ENCODE measurements at regions not wholly inside any gene's neighbourhood (a gene's known extent, or its start where the extent isn't known, plus 50 kb on each side); places are given as distances from the start of the nearest gene placed in this dataset.
"Not testable (repeated sequence)": the region's sequence is repeated elsewhere in the genome, so short reads cannot be mapped to it uniquely, and the experiment has no call there.

GRCh38 chrX:92105693-92106092 is 326.5 kb downstream of the PCDH11X start:
- H3K4me1 ChIP-seq (ENCODE audit: control insufficient read depth, insufficient read depth, low read length); CTCF ChIA-PET; H3K4me2 ChIP-seq (ENCODE audit: low read depth, low read length); ATAC-seq (ENCODE audit: low read depth); H3K27ac ChIP-seq (ENCODE audit: insufficient read depth, low read length); H2AK5ac ChIP-seq (ENCODE audit: low read depth, low read length); H2AK9ac ChIP-seq (replicated peaks; ENCODE audit: low read depth, low read length, poor library complexity); H3K27me3 ChIP-seq (ENCODE audit: control insufficient read depth, insufficient read depth, low read length); H2BK120ac ChIP-seq (ENCODE audit: low read depth, low read length); H3K23ac ChIP-seq (ENCODE audit: low read depth, low read length); H4K8ac ChIP-seq (ENCODE audit: low read depth in 2 of 2, low read length in 2 of 2); DNase-seq; H2BK5ac ChIP-seq (ENCODE audit: low read depth, low read length, poor library complexity, severe bottlenecking); H4K5ac ChIP-seq (ENCODE audit: low read depth, low read length); dilution Hi-C loops (cut with HindIII; ENCODE audit: low sequenced_read_pairs, unreplicated experiment); in situ Hi-C loops (cut with MboI; ENCODE audit: low sequenced_read_pairs); H4K20me1 ChIP-seq (ENCODE audit: insufficient read depth, low read length); H3K9me3 ChIP-seq (ENCODE audit: control insufficient read depth, insufficient read depth, low read length); H3K9me1 ChIP-seq (ENCODE audit: insufficient read depth, low read length); H3K18ac ChIP-seq (ENCODE audit: low read depth, low read length); BruUV-seq (replicated peaks); H3K56ac ChIP-seq (ENCODE audit: extremely low read depth, insufficient read depth, low read length); H3K79me1 ChIP-seq (ENCODE audit: low read depth in 1 of 2, low read length in 2 of 2); H3K4me3 ChIP-seq (ENCODE audit: insufficient read depth, low read depth, low read length); POLR2A ChIA-PET (ENCODE audit: unreplicated experiment); H4K91ac ChIP-seq (ENCODE audit: insufficient read depth, low read depth, low read length); H2BK20ac ChIP-seq (ENCODE audit: low read depth, low read length); H3K4ac ChIP-seq (ENCODE audit: low read depth, low read length); intact Hi-C loops (cut with micrococcal nuclease); H3K9ac ChIP-seq (ENCODE audit: low read depth, low read length); H3K36me3 ChIP-seq (ENCODE audit: control insufficient read depth, insufficient read depth, low read length); H3K14ac ChIP-seq (replicated peaks; ENCODE audit: low read depth, low read length); H2BK15ac ChIP-seq (ENCODE audit: low read depth, low read length); H2AFZ ChIP-seq (replicated peaks; ENCODE audit: low read length, poor library complexity): not testable (repeated sequence)
- no CpG with 5 or more reads among the region's 3 CpGs for WGBS, 2 experiments (ENCODE audit: extremely low coverage in 2 of 2, insufficient read length in 1 of 2)

DNA sequence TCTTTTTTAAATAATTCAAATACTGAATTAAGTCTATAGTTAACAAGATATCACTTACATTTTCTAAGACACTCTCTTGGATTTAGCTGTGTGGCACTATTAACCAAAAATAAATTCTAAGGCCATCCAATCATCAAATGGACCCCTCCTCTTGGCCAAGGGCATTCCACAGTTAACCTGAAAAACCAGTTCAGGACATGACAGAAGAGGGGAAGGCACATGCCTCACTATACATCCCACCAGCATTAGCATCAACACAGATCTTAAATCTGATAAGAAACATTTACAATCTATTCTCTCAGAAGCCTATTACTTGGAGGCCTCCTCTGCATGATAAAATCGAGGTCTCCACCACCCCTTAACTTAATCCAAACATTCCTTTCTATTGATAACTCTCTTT is 327.5 kb downstream of the PCDH11X start:
- H3K4ac ChIP-seq (ENCODE audit: low read depth, low read length); H2BK20ac ChIP-seq (ENCODE audit: low read depth, low read length); H4K5ac ChIP-seq (ENCODE audit: low read depth, low read length); H3K56ac ChIP-seq (ENCODE audit: extremely low read depth, insufficient read depth, low read length); H2AFZ ChIP-seq (replicated peaks; ENCODE audit: low read length, poor library complexity); dilution Hi-C loops (cut with HindIII; ENCODE audit: low sequenced_read_pairs, unreplicated experiment); DNase-seq; H4K20me1 ChIP-seq (ENCODE audit: insufficient read depth, low read length); H3K4me3 ChIP-seq (ENCODE audit: insufficient read depth, low read depth, low read length); H2AK5ac ChIP-seq (ENCODE audit: low read depth, low read length); H3K9me1 ChIP-seq (ENCODE audit: insufficient read depth, low read length); H2AK9ac ChIP-seq (replicated peaks; ENCODE audit: low read depth, low read length, poor library complexity); ATAC-seq (ENCODE audit: low read depth); BruUV-seq (replicated peaks); H3K27ac ChIP-seq (ENCODE audit: insufficient read depth, low read length); H3K23ac ChIP-seq (ENCODE audit: low read depth, low read length); CTCF ChIA-PET; H3K4me2 ChIP-seq (ENCODE audit: low read depth, low read length); H2BK15ac ChIP-seq (ENCODE audit: low read depth, low read length); H2BK5ac ChIP-seq (ENCODE audit: low read depth, low read length, poor library complexity, severe bottlenecking); H3K27me3 ChIP-seq (ENCODE audit: control insufficient read depth, insufficient read depth, low read length); H3K36me3 ChIP-seq (ENCODE audit: control insufficient read depth, insufficient read depth, low read length); in situ Hi-C loops (cut with MboI; ENCODE audit: low sequenced_read_pairs); POLR2A ChIA-PET (ENCODE audit: unreplicated experiment); H3K18ac ChIP-seq (ENCODE audit: low read depth, low read length); H3K9me3 ChIP-seq (ENCODE audit: control insufficient read depth, insufficient read depth, low read length); H3K79me1 ChIP-seq (ENCODE audit: low read depth in 1 of 2, low read length in 2 of 2); H3K4me1 ChIP-seq (ENCODE audit: control insufficient read depth, insufficient read depth, low read length); H3K9ac ChIP-seq (ENCODE audit: low read depth, low read length); H4K91ac ChIP-seq (ENCODE audit: insufficient read depth, low read depth, low read length); H3K14ac ChIP-seq (replicated peaks; ENCODE audit: low read depth, low read length); H2BK120ac ChIP-seq (ENCODE audit: low read depth, low read length); H4K8ac ChIP-seq (ENCODE audit: low read depth in 2 of 2, low read length in 2 of 2); intact Hi-C loops (cut with micrococcal nuclease): not testable (repeated sequence)
- no CpG with 5 or more reads among the region's 1 CpG for WGBS, 2 experiments (ENCODE audit: extremely low coverage in 2 of 2, insufficient read length in 1 of 2)
